NCI-H187 (cell line): ENCODE measurements at regions not wholly inside any gene's neighbourhood (a gene's known extent, or its start where the extent isn't known, plus 50 kb on each side); places are given as distances from the start of the nearest gene placed in this dataset.

Experiments
- DNase-seq, 2 experiments: peaks; one replicate each; lab custom pipeline; 2025; lab: John Stamatoyannopoulos, UW

- DNase-seq, result no peak
Measured at GRCh38 chr9:103919605-103920209, 174.4 kb upstream of the SMC2 start.

- DNase-seq, result no peak
Measured at GRCh38 chr9:103928442-103928841, 165.7 kb upstream of the SMC2 start.

GRCh38 chr9:103941104-103941503 is 153.0 kb upstream of the SMC2 start:
- DNase-seq, result no peak

GRCh38 chr9:103942200-103942599 is 151.9 kb upstream of the SMC2 start:
- no peak for DNase-seq

- peak in 1 of 2 experiments; percentile 43 for DNase-seq
Measured at GRCh38 chr9:103942651-103943050, 151.5 kb upstream of the SMC2 start.

GRCh38 chr9:103949096-103949495 is 145.0 kb upstream of the SMC2 start:
- no peak for DNase-seq

GRCh38 chr9:103977163-103977562 is 116.9 kb upstream of the SMC2 start:
- no peak for DNase-seq

GRCh38 chr9:103978396-103978795 is 115.7 kb upstream of the SMC2 start:
- no peak for DNase-seq

- no peak for DNase-seq
Measured at GRCh38 chr9:103981912-103982311, 112.2 kb upstream of the SMC2 start.

- DNase-seq, result no peak
Measured at GRCh38 chr9:103985077-103985476, 109.0 kb upstream of the SMC2 start.

- DNase-seq, result no peak
Measured at GRCh38 chr9:103988821-103989220, 105.3 kb upstream of the SMC2 start.

GRCh38 chr9:103990311-103990710 is 103.8 kb upstream of the SMC2 start:
- no peak for DNase-seq

GRCh38 chr9:103991001-103991400 is 103.1 kb upstream of the SMC2 start:
- no peak for DNase-seq

- DNase-seq, result no peak
Measured at GRCh38 chr9:103991698-103992097, 102.4 kb upstream of the SMC2 start.

GRCh38 chr9:103992938-103993579 is 101.0 kb upstream of the SMC2 start:
- no peak for DNase-seq

GRCh38 chr9:103997856-103998370 is 96.2 kb upstream of the SMC2 start:
- no peak for DNase-seq

- no peak for DNase-seq
Measured at GRCh38 chr9:103999375-104000062, 94.6 kb upstream of the SMC2 start.

GRCh38 chr9:104009826-104010225 is 84.3 kb upstream of the SMC2 start:
- DNase-seq, result no peak

GRCh38 chr9:104022083-104022482 is 72.0 kb upstream of the SMC2 start:
- no peak for DNase-seq

GRCh38 chr9:104025104-104025503 is 69.0 kb upstream of the SMC2 start:
- no peak for DNase-seq

GRCh38 chr9:104025945-104026344 is 68.2 kb upstream of the SMC2 start:
- no peak for DNase-seq

- DNase-seq, result no peak
Measured at GRCh38 chr9:104027295-104027694, 66.8 kb upstream of the SMC2 start.

- DNase-seq, result no peak
Measured at GRCh38 chr9:104028827-104029226, 65.3 kb upstream of the SMC2 start.
